ENCODE measurements at regions not wholly inside any gene's neighbourhood (a gene's known extent, or its start where the extent isn't known, plus 50 kb on each side); places are given as distances from the start of the nearest gene placed in this dataset.

- POLR2A ChIA-PET = no interaction called here
- no peak for DNase-seq (ENCODE audit: extremely low spot score)
- TF ChIP-seq CTCF (IDR thresholded peaks at IDR 0.05; ENCODE audit: control extremely low read depth, extremely low read depth, low read depth, missing control alignments) = no peak
- CTCF ChIA-PET = no interaction called here
Observed at GRCh38 chr14:88929656-88930436, 105.4 kb downstream of the TTC8 start.

- ChIA-PET CTCF (no interaction called here), POLR2A (no interaction called here)
- no peak for DNase-seq (ENCODE audit: extremely low spot score)
- no peak for TF ChIP-seq CTCF (IDR thresholded peaks at IDR 0.05; ENCODE audit: control extremely low read depth, extremely low read depth, low read depth, missing control alignments)
Observed at GRCh38 chr14:88931321-88932110, 107.1 kb downstream of the TTC8 start.

GRCh38 chr14:88933191-88933590 is 108.7 kb downstream of the TTC8 start:
- CTCF ChIA-PET = no interaction called here
- POLR2A ChIA-PET = no interaction called here
- no peak for DNase-seq (ENCODE audit: extremely low spot score)
- no peak for TF ChIP-seq CTCF (IDR thresholded peaks at IDR 0.05; ENCODE audit: control extremely low read depth, extremely low read depth, low read depth, missing control alignments)

- CTCF ChIA-PET = interaction anchor here (1.6 kb wide), 1 partner anchor 15 kb away, joined by 4 read pairs; no protein-coding TSS in a partner anchor
- no peak for DNase-seq (ENCODE audit: extremely low spot score)
- TF ChIP-seq CTCF (IDR thresholded peaks at IDR 0.05; ENCODE audit: control extremely low read depth, extremely low read depth, low read depth, missing control alignments) = no peak
- POLR2A ChIA-PET = no interaction called here
Observed at GRCh38 chr14:88934351-88934806, 109.9 kb downstream of the TTC8 start.

- ChIA-PET CTCF (interaction anchor here (1.6 kb wide), 1 partner anchor 16 kb away, joined by 4 read pairs; no protein-coding TSS in a partner anchor), POLR2A (no interaction called here)
- DNase-seq (ENCODE audit: extremely low spot score) = no peak
- no peak for TF ChIP-seq CTCF (IDR thresholded peaks at IDR 0.05; ENCODE audit: control extremely low read depth, extremely low read depth, low read depth, missing control alignments)
Observed at GRCh38 chr14:88935083-88935482, 110.6 kb downstream of the TTC8 start.

- CTCF ChIA-PET = no interaction called here
Observed at GRCh38 chr14:88937706-88938105, 113.3 kb downstream of the TTC8 start.

More at GRCh38 chr14:88937706-88938105, 113.3 kb downstream of the TTC8 start:
- no peak for DNase-seq (ENCODE audit: extremely low spot score)
- POLR2A ChIA-PET = no interaction called here
- no peak for TF ChIP-seq CTCF (IDR thresholded peaks at IDR 0.05; ENCODE audit: control extremely low read depth, extremely low read depth, low read depth, missing control alignments)
